ENCODE measurements at regions not wholly inside any gene's neighbourhood (a gene's known extent, or its start where the extent isn't known, plus 50 kb on each side); places are given as distances from the start of the nearest gene placed in this dataset.

- Histone ChIP-seq H2AFZ (ENCODE audit: low read depth, low read length) (no peak overlapping the region), H3F3A (ENCODE audit: insufficient read depth, low read length, poor library complexity, severe bottlenecking) (no peaks in the 10 kb centered on the region), H3K9me3 (ENCODE audit: low read length) (no peaks in the 10 kb centered on the region), H3K27me3 (ENCODE audit: insufficient read depth, low read depth, low read length) (no peaks in the 10 kb centered on the region), H3K27ac (ENCODE audit: low read length) (no peak overlapping the region), H3K9ac (ENCODE audit: low read length) (no peak overlapping the region), H3K9me2 (ENCODE audit: insufficient read depth, low read length) (no peaks in the 10 kb centered on the region), H3K4me3 (ENCODE audit: low read length) (no peak overlapping the region), H4K20me1 (ENCODE audit: insufficient read depth) (no peaks in the 10 kb centered on the region), H3K36me3 (ENCODE audit: insufficient read depth, low read length) (no peaks in the 10 kb centered on the region), H3K4me2 (ENCODE audit: low read length) (no peak overlapping the region), H3K79me2 (replicated peaks; ENCODE audit: insufficient read depth, low read length) (no peaks in the 10 kb centered on the region)
- peak; percentile 41 for TF ChIP-seq CTCF (IDR thresholded peaks at IDR 0.05; ENCODE audit: poor library complexity, severe bottlenecking)
- no peak for TF ChIP-seq RAD21 (conservative IDR thresholded peaks at IDR 0.05)
- peak; percentile 48 for TF ChIP-seq SMC3 (conservative IDR thresholded peaks at IDR 0.05; ENCODE audit: poor library complexity)
Measured at GRCh38 chr6:18823782-18824386, 436.7 kb downstream of the RNF144B start.

- Histone ChIP-seq H3K9me3 (ENCODE audit: low read length) (no peaks in the 10 kb centered on the region), H3K4me2 (ENCODE audit: low read length) (no peak overlapping the region), H3K36me3 (ENCODE audit: insufficient read depth, low read length) (no peaks in the 10 kb centered on the region), H2AFZ (ENCODE audit: low read depth, low read length) (no peak overlapping the region), H3K27me3 (ENCODE audit: insufficient read depth, low read depth, low read length) (no peaks in the 10 kb centered on the region), H3K9me2 (ENCODE audit: insufficient read depth, low read length) (no peaks in the 10 kb centered on the region), H3K79me2 (replicated peaks; ENCODE audit: insufficient read depth, low read length) (no peaks in the 10 kb centered on the region), H3K4me3 (ENCODE audit: low read length) (no peak overlapping the region), H3K27ac (ENCODE audit: low read length) (no peak overlapping the region), H3K9ac (ENCODE audit: low read length) (no peak overlapping the region), H3F3A (ENCODE audit: insufficient read depth, low read length, poor library complexity, severe bottlenecking) (no peaks in the 10 kb centered on the region), H4K20me1 (ENCODE audit: insufficient read depth) (no peaks in the 10 kb centered on the region)
- TF ChIP-seq TAF1 (IDR thresholded peaks at IDR 0.05; ENCODE audit: low read depth) (no peak), EP300 (conservative IDR thresholded peaks at IDR 0.05; ENCODE audit: poor library complexity, severe bottlenecking) (no peak), POLR2AphosphoS5 (IDR thresholded peaks at IDR 0.05) (no peak), CTCF (IDR thresholded peaks at IDR 0.05; ENCODE audit: poor library complexity, severe bottlenecking) (no peak), RAD21 (conservative IDR thresholded peaks at IDR 0.05) (no peak), REST (IDR thresholded peaks at IDR 0.05; ENCODE audit: borderline replicate concordance) (no peak), MXI1 (conservative IDR thresholded peaks at IDR 0.05; ENCODE audit: poor library complexity, severe bottlenecking) (no peak), EZH2 (IDR thresholded peaks at IDR 0.05; ENCODE audit: borderline replicate concordance, insufficient read depth, low read length, poor library complexity, severe bottlenecking) (no peak), SMC3 (conservative IDR thresholded peaks at IDR 0.05; ENCODE audit: poor library complexity) (no peak)
Measured at GRCh38 chr6:18829272-18829870, 442.2 kb downstream of the RNF144B start.
